Kidney capillary endothelial cell (primary cell): ENCODE measurements at regions not wholly inside any gene's neighbourhood (a gene's known extent, or its start where the extent isn't known, plus 50 kb on each side); places are given as distances from the start of the nearest gene placed in this dataset.

Source experiments
- DNase-seq: peaks from one replicate; pipeline ENCODE4 v3.0.0-alpha.2; 2018; ENCODE audit warnings: low spot score

DNA sequence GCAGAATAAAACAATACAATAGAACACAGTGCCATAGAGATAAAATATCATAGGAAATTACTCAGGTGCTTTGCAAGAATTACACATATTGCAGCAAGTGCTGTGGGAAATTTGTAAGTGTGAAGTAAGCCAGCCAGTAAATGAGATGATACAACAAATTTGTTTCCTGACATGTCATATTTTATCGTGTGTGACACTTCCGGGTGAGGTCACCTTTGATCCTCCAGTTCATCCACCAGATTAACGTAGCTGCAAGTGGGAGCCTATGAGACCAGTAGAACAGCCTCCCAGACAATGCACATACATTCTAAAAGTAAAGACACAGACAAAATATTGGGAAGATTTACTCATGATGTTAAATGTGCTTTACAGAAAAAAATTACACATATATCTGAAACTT lies 72.2 kb downstream of the PRDM9 start:
- DNase-seq, result no peak

DNA sequence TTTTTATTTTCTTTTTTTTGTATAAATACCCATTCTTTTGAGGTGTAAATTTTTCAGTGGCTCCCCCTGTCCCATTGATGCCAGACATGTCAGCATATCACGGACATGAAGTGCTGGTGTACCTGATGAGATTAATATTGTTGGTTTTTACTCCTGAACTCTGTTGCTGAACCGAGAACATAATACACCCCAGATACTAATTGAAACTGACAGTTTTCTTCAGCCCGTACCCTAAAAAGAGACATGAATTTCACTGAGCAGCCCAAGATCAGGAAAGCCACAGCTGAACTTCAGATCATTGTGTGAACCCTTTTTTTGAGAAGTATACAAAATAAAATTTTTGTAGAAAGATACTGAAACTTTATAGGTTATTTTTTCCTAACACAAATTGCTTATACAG lies 75.7 kb downstream of the PRDM9 start:
- DNase-seq, result no peak

DNA sequence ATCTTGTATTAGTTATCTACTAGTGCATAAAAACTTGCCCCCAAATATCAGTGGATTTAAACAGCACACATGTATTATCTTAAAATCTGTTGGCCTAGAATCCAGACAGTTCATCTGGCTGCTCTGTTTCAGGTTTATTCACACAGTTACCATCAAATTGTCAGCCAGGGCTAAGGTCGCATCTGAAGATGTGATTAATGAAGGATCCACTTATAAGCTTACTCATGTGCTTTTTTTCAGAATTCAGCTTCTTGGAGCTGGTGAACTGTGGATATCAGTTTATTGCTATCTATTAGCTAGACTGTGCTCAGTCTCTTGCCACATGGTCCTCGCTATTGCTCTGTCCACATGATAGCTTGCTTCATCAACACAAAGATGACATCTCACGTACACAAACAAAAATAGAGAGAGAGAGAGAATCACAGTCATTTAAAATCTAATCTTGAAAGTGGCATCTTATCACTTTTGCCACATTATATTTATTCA lies 81.5 kb downstream of the PRDM9 start:
- DNase-seq, result no peak

DNA sequence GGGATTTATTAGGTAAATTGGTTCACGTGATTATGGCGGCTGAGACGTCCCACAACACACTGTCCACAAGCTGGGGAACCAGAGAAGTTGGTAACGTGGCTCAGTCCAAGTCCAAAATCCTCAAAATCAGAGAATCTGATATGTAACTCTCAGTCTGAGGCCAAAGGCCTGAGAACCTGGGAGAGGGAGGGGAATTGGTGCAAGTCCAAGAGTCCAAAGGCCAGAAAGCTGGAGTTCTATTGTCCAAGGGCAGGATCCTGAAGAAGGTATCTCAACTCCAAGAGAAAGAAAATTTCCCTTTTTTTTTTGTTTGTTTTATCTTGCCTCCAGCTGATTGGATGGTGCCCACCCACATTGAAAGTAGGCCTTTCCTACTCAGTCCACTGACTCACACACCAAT lies 83.8 kb downstream of the PRDM9 start:
- DNase-seq, result no peak

DNA sequence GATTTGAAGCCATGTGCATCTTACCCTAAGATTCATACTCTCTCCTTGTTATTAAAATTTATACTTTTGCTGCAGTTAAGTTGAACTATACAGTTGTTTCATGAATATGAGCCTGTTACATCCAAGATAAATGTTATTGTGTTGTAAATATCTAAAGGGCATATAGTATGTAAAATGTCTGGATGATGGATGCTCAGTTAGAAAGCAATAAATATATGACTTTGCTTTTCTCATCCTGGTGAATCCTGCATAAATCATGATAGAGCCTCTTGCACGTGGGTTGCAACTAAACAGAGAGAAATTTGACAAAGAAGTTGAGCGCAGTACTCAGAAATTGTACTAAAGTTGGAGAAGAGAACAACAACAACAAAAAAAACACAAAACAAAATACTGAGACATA lies 99.5 kb downstream of the PRDM9 start:
- DNase-seq, result no peak

DNA sequence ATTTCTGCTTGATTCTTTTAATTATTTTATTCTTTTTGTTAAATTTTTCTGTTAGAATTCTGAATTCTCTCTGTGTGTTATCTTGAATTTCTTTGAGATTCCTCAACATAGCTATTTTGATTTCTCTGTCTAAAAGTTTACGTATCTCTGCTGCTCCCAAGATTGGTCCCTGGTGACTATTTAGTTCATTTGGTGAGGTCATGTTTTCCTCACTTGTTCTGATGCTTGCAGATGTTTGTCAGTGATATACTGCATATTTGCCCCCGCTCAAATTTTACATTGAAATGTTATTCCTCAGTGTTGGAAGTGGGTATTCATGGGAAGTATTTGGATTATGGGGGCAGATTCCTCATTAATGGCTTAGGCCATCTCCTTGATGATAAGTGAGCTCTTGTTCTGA lies 105.3 kb downstream of the PRDM9 start:
- no peak for DNase-seq

DNA sequence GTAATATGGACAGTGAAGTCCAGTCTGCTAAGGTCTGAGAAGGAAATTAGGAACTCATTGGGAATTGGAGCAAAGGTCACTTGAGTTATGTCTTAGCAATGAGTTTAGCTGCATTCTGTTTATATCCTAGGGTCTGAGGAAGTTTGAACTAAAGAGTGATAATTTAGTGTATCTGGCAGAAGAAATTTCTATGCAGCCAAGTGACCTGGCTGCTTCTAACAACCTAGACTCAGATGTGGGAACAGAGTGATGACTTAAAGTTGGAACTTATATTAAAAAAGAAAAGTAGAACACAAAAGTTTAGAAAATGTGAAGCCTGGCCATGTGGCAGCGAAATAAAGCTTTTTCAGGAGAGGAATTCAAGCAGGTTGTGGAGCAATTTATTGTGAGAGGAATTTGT lies 106.2 kb downstream of the PRDM9 start:
- no peak for DNase-seq

DNA sequence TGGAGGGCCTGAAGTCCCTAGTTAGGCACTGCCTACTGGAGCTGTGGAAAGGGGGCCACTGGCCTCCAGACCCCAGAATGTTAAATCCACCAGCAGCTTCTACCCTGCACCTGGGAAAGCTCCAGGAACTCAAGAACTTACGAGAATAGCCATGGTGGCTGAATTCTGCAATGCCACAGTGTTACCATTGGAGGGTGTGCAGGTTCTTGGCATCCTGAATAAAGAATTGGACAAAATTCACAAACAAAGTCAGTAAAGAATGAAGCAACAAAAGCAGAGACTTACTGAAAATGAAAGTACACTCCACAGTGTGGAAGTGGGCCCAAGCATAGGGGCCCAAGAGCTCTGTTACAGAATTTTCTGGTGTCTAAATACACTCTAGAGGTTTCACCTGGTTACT lies 107.0 kb downstream of the PRDM9 start:
- no peak for DNase-seq

DNA sequence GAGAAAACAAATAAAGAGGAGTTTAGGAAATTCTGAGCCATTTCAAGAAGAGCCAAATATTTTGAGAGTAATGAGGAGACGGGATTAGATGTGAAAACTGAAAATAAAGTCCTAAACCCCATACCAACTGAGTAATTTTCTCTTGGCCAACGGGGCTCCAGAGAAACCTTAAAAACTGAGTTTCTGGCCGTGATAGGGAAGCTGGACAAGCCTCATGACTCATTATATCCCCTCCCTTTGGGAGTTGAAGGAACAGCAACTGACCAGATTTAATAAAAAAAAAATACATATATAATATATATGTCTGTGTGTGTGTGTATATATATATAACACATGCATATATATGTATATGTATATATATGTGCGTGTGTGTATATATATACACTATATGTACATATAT lies 119.6 kb downstream of the PRDM9 start:
- no peak for DNase-seq

DNA sequence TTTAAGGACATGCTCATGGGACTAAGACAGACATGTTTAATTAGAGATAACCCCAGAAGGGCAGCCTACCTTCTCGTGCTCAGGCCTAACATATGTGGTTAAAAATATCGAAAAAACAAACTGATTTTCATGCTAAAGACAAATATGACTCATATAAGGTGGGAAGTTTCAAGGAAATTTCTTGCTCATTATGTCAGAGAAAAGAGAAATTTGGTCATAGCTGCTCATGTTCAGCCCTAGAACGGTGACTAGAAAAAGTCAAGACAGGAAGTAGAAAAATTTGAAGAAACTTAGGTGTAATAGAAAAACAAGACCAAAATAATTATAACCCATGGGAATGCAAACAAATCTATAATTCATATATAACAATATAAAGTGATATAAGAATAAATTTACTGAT lies 120.6 kb downstream of the PRDM9 start:
- no peak for DNase-seq

DNA sequence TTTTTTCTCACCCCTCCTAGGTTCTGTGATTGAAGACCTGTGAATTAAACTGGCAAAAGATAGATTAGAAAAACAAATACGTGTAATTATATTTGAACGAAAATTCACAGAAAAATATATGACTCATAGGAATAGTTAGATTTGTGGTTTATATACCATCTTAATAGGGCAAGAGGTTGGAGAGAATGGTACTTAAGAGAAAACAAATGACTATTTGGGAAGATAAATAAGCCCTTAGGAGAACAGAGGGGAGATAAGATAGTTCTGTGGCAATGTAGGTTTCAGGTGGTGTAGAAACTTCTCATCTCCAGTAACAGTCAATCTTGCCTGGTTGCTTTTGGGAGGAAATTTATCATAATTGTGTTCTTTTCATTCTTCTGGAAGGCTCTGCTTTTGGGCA lies 122.0 kb downstream of the PRDM9 start:
- DNase-seq, result no peak

DNA sequence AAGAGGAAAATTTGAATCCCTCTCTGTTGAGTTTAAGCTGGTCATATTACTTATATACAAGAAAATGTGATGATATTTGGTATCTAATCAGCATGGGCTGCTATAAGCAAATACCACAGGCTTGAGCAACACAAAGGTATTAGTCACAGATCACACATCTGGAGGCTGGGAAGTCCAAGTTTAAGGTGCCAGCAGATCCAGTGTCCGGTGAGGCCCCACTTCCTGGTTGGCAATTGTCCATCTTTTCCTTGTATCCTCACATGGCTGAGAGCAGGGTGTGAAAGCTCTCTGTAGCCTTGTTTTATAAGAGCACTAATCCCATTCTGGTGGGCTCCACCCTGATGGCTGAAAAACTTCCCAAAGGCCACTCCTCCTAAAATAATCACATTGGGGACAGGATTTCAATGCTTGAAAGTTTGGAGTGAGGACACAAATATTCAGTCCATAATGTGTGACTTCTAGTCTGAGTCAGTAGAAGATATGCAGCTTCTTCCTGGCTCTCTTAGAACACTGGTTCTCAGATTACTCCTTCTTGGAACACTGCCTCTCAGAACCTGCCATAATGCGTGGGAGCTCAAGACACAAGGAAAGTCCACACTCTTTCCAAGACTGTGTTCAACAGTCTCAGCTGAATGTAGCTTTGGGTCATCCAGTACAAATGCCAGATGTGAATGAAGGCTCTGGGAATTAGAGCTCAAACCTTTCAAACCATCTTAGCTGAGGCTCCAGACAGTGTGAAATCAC lies 124.1 kb downstream of the PRDM9 start:
- DNase-seq, result peak; percentile 42

DNA sequence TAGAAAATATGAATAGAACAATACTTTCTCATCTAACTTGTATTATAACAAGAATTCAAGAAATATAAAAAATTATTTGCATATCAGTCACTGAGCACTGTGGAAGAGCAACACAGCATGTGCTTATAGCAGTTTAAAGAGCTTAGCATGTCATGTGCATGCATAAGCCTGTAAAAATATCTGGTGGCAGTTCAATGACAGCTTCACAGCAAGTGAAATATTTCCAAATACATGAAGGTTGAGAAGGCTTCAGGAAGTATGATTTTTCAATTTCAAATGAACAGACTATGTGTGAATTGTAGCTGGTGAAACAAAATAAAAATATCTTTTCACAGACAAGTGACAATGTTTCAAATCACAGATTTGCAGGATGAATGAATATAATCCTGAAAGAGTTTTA lies 128.5 kb downstream of the PRDM9 start:
- DNase-seq, result no peak

DNA sequence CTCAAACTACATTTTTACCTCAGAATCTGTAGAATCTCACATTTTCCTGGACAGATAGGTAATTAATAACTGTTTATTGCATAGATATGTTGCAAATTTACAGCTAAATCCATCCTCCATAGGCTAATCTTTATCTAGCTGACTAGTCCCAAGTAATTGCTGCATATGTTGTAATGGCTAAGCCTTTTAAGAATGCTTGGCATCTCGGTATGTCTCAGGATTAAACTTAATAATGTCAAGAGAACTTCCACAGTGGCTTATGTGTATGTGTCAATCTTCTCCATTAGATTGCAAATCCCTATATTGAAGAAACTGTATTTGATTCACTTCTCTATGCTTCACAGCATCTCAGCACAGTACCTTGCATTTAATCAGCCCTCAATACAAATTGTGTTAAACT lies 131.9 kb downstream of the PRDM9 start:
- DNase-seq, result no peak

DNA sequence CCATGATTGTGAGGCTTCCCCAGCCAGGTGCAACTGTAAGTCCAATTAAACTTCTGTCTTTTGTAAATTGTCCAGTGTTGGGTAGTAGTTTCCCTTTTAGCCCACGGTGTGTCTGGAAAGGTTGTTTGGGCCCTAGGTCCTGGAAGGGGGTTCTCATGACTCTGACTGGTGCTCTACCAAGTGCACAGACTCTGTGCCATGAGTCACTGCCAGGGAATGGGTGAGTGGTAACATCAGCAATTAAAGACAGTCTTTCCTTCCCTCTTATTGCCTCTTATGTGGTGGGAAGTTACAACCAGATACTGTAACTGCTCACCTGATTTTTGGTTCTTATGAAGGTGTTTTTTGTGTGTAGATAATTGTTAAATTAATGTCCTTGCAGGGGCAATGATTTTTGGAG lies 141.2 kb downstream of the PRDM9 start:
- no peak for DNase-seq

DNA sequence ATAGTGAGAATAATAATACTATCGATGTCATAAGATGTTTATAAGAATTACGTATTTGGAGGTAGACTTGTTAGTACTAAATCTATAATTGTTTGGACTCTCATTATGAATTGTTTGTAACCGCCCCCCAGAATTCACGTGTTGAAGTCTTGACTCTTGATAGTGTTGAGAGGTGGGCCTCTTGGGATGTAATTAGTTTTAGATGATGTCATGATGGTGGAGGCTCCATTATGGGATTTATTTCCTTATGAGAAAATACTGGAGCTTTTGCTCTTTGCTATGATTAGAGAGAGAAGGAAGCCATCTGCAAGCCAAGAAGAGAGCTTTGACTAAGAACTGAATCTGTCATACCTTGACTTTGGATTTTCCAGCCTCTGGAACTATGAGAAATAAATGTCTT lies 142.2 kb downstream of the PRDM9 start:
- DNase-seq, result no peak

DNA sequence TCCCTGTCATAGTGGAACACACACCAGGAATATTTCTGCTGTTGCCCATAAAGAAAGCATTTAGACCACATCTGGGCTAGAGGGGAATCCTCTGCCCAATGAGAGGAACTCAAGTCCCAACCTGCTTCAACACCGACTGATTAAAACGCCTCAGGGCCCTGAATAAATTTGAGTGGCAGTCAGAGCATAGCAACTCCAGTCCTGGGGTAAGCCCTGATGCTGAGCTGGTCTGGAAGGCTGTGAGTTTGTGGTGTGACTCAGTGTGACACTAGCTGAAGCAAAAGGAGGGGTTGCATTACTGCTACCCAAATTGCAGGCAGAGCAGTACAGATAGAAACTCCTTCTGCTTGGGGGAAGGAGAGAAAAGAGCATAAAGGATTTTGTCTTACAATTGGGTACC lies 148.3 kb downstream of the PRDM9 start:
- no peak for DNase-seq

DNA sequence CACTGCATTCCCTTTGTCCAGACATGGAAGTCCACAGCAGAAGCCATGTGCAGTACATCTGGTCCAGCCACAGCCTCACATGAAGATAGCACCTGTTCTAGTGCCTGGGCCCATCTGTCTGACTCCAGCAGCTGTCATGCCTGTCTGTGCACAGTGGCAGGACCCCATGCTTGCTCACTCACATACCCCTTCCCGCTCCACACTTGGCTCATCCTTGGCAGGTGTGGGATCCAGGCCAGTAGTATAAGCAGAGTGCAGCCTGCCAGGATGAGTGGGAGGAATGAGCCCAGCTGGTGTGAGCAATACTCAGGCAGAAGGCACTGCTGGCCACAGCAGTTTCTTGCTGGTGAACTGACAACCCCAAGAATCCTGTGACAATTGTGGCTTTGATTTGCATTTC lies 168.0 kb downstream of the PRDM9 start:
- no peak for DNase-seq

DNA sequence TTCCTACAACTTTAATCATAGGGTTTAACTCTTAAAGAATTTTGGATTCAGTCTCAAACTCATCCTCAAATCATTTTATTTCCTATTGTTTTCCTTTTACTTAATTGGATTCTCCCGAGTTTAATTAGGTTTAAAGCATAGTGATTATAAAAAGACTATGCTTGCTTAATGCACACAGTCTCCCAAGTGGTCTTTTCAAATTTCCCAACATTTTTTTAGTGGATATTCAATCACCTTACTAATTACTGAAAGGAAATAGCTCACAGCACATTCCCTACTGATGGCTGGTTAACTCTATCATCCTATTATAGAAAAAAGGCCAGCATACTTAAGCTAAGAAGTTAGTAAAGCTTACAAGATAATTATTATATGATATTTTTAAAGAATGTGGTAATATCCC lies 170.6 kb downstream of the PRDM9 start:
- DNase-seq, result no peak

DNA sequence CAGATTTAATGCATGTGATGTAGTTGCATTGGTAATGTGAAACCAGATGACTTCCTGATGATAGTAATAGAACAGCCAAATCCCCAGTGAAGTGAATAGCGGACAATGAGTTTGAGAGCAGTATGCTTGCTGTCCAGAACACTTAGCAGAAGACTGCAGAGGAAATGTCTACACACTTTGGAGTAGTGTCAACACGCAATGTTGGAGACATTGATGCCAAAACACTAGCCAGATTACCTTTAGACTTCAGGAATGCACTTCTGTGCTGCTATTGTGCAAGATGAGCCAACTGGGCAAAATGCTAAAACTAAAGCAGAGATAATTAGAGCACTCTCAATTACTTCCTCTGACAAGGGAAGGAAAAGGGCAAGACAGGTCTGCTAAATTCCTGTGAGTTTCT lies 176.7 kb downstream of the PRDM9 start:
- no peak for DNase-seq

DNA sequence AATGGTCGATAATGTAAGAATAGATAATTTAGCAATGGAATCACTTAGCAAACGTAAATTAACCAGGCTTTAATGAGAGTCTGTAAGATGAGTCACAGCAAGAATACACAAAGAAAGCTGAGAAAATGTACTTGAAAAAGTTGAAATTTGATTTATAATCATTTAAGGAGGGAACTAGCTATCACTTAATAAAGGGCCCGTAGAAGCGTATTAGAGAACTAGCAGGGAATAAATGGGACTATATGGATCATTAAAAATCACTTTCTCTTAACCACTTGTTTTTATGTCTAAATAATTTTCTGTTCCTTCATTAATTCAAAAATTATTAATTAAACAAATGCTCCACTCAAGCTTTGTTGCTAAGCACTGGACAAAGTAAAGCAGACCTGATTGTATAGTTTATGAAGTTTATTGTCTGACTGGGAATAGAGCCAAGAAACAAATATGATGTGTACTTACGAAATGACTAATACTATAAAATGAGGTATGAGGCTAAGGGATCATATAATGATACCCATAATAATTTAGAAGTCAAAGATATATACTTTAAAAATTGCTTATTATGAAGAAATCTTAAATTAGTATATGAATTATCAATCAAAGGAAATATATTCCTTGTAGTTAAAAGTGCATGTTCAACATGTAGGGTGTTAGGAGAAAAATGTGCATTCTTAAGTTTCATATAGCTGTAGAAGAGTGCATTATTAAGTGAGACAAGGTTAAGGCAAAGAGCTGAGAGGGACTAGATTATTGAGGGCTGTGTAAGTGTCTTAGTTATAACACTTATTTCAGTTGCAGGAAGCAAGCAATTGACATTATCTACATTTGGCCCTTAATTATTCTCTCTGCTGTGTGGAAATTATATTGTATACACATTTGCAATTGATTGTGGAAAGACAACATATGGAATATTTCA lies 196.8 kb downstream of the PRDM9 start:
- no peak for DNase-seq

DNA sequence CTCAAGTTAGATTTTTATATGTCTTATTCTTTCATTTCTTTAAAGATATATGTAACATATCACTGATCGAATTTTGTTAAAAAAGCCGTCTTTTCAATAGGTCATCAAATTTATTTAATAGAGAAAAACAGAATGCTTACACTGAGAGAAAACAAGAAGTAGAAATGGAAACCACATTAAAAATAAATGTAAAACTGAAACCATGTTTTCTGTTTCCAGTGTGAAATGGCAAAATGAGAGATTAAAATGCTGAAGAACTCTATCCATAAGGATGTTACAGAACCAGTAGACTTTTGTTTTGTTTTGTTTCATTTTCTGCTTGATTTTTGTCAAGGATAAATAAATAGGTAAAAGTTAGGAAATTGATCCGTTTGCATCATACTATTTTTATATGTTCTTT lies 210.1 kb downstream of the PRDM9 start:
- DNase-seq, result no peak

DNA sequence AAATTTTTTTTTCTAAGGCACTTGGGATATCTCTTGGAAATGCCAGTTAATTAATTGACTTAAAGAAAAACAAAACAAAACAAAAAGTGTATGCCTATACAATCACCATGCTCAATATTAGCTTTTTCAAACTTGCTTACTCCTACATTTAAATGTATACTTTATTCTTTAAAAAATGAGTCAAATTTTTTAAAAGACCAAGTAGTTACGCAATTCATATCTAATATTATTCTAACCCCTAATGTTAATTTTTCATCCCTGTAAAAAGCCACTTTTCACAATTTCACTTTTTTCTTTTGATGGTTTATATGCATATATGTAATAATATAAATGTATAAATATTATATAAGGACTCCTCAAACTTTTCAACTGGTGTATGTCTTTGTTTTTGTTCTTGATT lies 211.2 kb downstream of the PRDM9 start:
- DNase-seq, result no peak

DNA sequence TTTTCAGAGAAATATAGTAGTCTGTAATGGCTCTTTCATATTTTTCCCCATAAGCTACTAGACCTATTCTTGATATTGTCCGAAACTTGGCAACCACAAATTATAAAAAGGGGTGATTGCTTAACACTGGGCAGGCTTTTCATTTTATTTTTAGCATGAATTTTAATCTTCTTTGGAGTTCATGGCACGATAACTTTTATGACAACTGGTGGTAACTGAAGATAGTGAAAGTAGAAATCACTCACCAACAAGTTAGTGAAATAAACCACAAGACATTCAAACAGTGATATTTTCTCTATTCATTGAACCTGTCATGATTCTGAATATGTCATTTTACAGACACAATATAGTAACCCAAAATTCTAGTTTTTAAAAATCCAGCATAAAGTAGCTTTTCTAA lies 213.9 kb downstream of the PRDM9 start:
- DNase-seq, result no peak
